H9 (cell line): ENCODE measurements at regions not wholly inside any gene's neighbourhood (a gene's known extent, or its start where the extent isn't known, plus 50 kb on each side); places are given as distances from the start of the nearest gene placed in this dataset.
"Not testable (repeated sequence)": the region's sequence is repeated elsewhere in the genome, so short reads cannot be mapped to it uniquely, and the experiment has no call there.

Experiments used
- DNase-seq: peaks from one replicate; pipeline ENCODE4 v3.0.0-alpha.2; 2017
- H2AFZ ChIP-seq: one replicate; pipeline ENCODE4 v1.6.1; 2013; ENCODE audit warnings: mild to moderate bottlenecking, low read length, control low read depth, moderate library complexity
- H2AK5ac ChIP-seq: 2 replicates; pipeline ENCODE4 v1.6.1; 2013; ENCODE audit warnings: low read length, control low read depth, mixed read lengths; ENCODE audit not compliant: insufficient read length
- H2BK120ac ChIP-seq: one replicate; pipeline ENCODE4 v1.6.1; 2013; ENCODE audit warnings: low read depth, mild to moderate bottlenecking, low read length, control low read depth, inconsistent platforms; ENCODE audit not compliant: poor library complexity, severe bottlenecking
- H2BK12ac ChIP-seq: 2 replicates; pipeline ENCODE4 v1.6.1; 2013; ENCODE audit warnings: low read length, control low read depth, mixed read lengths, low read depth; ENCODE audit not compliant: insufficient read length
- H2BK15ac ChIP-seq: 2 replicates; pipeline ENCODE4 v1.6.1; 2013; ENCODE audit warnings: low read depth, low read length, control low read depth
- H2BK20ac ChIP-seq: one replicate; pipeline ENCODE4 v1.6.1; 2013; ENCODE audit warnings: low read depth, mild to moderate bottlenecking, low read length, control low read depth, inconsistent platforms; ENCODE audit not compliant: poor library complexity, severe bottlenecking
- H2BK5ac ChIP-seq: 2 replicates; pipeline ENCODE4 v1.6.1; 2013; ENCODE audit warnings: low read length, control low read depth, mixed read lengths; ENCODE audit not compliant: insufficient read length
- H3K14ac ChIP-seq: 2 replicates; pipeline ENCODE4 v1.6.1; 2013; ENCODE audit warnings: low read length, control low read depth; ENCODE audit not compliant: insufficient read depth
- H3K18ac ChIP-seq: 2 replicates; pipeline ENCODE4 v1.6.1; 2013; ENCODE audit warnings: low read depth, mild to moderate bottlenecking, mixed read lengths, low read length, control low read depth; ENCODE audit not compliant: insufficient read length
- H3K23ac ChIP-seq: 2 replicates; pipeline ENCODE4 v1.6.1; 2013; ENCODE audit warnings: low read length, control low read depth, mixed read lengths, low read depth; ENCODE audit not compliant: insufficient read length
- H3K23me2 ChIP-seq: 2 replicates; pipeline ENCODE4 v1.6.1; 2013; ENCODE audit warnings: low read depth, mild to moderate bottlenecking, mixed read lengths, low read length, control low read depth; ENCODE audit not compliant: insufficient read length, poor library complexity, severe bottlenecking
- H3K27ac ChIP-seq: 2 replicates; pipeline ENCODE4 v1.5.1; 2013; ENCODE audit warnings: low read length, control low read depth, mixed read lengths, low read depth; ENCODE audit not compliant: insufficient read length
- H3K27me3 ChIP-seq: 2 replicates; pipeline ENCODE4 v1.6.1; 2013; ENCODE audit warnings: low read length, control low read depth, inconsistent platforms; ENCODE audit not compliant: insufficient read depth
- H3K4ac ChIP-seq: 2 replicates; pipeline ENCODE4 v1.6.1; 2013; ENCODE audit warnings: low read depth, mild to moderate bottlenecking, control low read depth, inconsistent platforms, low read length, moderate library complexity
- H3K4me1 ChIP-seq: 2 replicates; pipeline ENCODE4 v1.6.1; 2013; ENCODE audit warnings: low read length, control low read depth, inconsistent platforms; ENCODE audit not compliant: insufficient read depth
- H3K4me2 ChIP-seq: 2 replicates; pipeline ENCODE4 v1.6.1; 2013; ENCODE audit warnings: low read length, control low read depth, mixed read lengths; ENCODE audit not compliant: insufficient read length, insufficient read depth
- H3K56ac ChIP-seq: 2 replicates; pipeline ENCODE4 v1.6.1; 2013; ENCODE audit warnings: low read depth, mild to moderate bottlenecking, mixed read lengths, low read length, control low read depth; ENCODE audit not compliant: insufficient read length
- H3K79me1 ChIP-seq: 2 replicates; pipeline ENCODE4 v1.6.1; 2013; ENCODE audit warnings: low read depth, mild to moderate bottlenecking, moderate library complexity, low read length, control low read depth, inconsistent platforms; ENCODE audit not compliant: insufficient read depth, poor library complexity, severe bottlenecking
- H3K79me2 ChIP-seq: 2 replicates; pipeline ENCODE4 v1.6.1; 2013; ENCODE audit warnings: low read length, control low read depth, inconsistent platforms; ENCODE audit not compliant: insufficient read depth
- H3K9ac ChIP-seq: 2 replicates; pipeline ENCODE4 v1.6.1; 2013; ENCODE audit warnings: low read length, control low read depth, mixed read lengths; ENCODE audit not compliant: insufficient read length; ENCODE audit errors: extremely low read depth
- H3K9me3 ChIP-seq: one replicate; pipeline ENCODE4 v1.6.1; 2013; ENCODE audit warnings: low read depth, low read length, inconsistent platforms; ENCODE audit not compliant: control insufficient read depth
- H3T11ph ChIP-seq: one replicate; pipeline ENCODE4 v1.6.1; 2013; ENCODE audit warnings: mild to moderate bottlenecking, low read length, control low read depth, inconsistent platforms
- H4K20me1 ChIP-seq: one replicate; pipeline ENCODE4 v1.6.1; 2013; ENCODE audit not compliant: control insufficient read depth, insufficient read length, insufficient read depth
- H4K5ac ChIP-seq: 2 replicates; pipeline ENCODE4 v1.6.1; 2013; ENCODE audit warnings: low read depth, mild to moderate bottlenecking, mixed read lengths, low read length, control low read depth; ENCODE audit not compliant: insufficient read length
- H4K8ac ChIP-seq: replicated peaks from 2 replicates; pipeline ENCODE4 v1.6.1; 2013; ENCODE audit warnings: low read length, control low read depth, mixed read lengths, low read depth; ENCODE audit not compliant: insufficient read length
- H4K91ac ChIP-seq: 2 replicates; pipeline ENCODE4 v1.6.1; 2013; ENCODE audit warnings: low read depth, mild to moderate bottlenecking, moderate library complexity, mixed read lengths, low read length, control low read depth; ENCODE audit not compliant: insufficient read length
- H3K27ac Mint-ChIP-seq, 3 experiments: 2 replicates in 2 of 3; 3 replicates in 1 of 3; pipeline ENCODE4 v1.8.0; 2020 to 2021; ENCODE audit warnings: mixed read lengths in 3 of 3, mild to moderate bottlenecking in 1 of 3, moderate library complexity in 1 of 3
- H3K27me3 Mint-ChIP-seq: 2 replicates; pipeline ENCODE4 v1.8.0; 2021; ENCODE audit warnings: low read depth, mild to moderate bottlenecking, moderate library complexity, mixed read lengths
- H3K36me3 Mint-ChIP-seq, 3 experiments: 2 replicates in 2 of 3; 3 replicates in 1 of 3; pipeline ENCODE4 v1.8.0; 2020 to 2021; ENCODE audit warnings: low read depth in 3 of 3, mixed read lengths in 3 of 3; ENCODE audit not compliant: insufficient read depth in 1 of 3
- H3K4me1 Mint-ChIP-seq, 2 experiments: 2 replicates each; pipeline ENCODE4 v1.8.0; 2020; ENCODE audit warnings: mixed read lengths in 2 of 2
- H3K4me3 Mint-ChIP-seq, 2 experiments: 2 replicates in 1 of 2; 3 replicates in 1 of 2; pipeline ENCODE4 v1.8.0; 2020 to 2021; ENCODE audit warnings: mild to moderate bottlenecking in 2 of 2, mixed read lengths in 2 of 2, moderate library complexity in 1 of 2
- H3K9me3 Mint-ChIP-seq, 2 experiments: 2 replicates in 1 of 2; 3 replicates in 1 of 2; pipeline ENCODE4 v1.8.0; 2020; ENCODE audit warnings: mild to moderate bottlenecking in 2 of 2, mixed read lengths in 2 of 2, moderate library complexity in 1 of 2
- WGBS: extraction: QIAGEN DNeasy Blood & Tissue Kit; methylation state at CpG from one replicate; pipeline ENCODE4 v1.1.7; 2013; ENCODE audit warnings: missing lambda C conversion rate, low lambda C conversion rate, mixed read lengths; ENCODE audit not compliant: insufficient read length; ENCODE audit errors: extremely low coverage; 5-methylcytosine and 5-hydroxymethylcytosine counted together
- TF ChIP-seq, protein P1 (sequence below): fragments of 200-600 bp; sonication (generic); conservative IDR thresholded peaks from 3 replicates; pipeline ENCODE4 v1.8.0; 2021; ENCODE audit warnings: antibody characterized with exemption, mild to moderate bottlenecking

GRCh38 chr15:54789376-54789775 is 407.4 kb downstream of the RSL24D1 start:
- Histone ChIP-seq H3K14ac (no peak overlapping the region), H2BK20ac (no peak overlapping the region), H4K5ac (no peak overlapping the region), H3K79me2 (no peaks in the 10 kb centered on the region), H3K27ac (no peak overlapping the region), H4K8ac (no peak overlapping the region), H3K9me3 (no peaks in the 10 kb centered on the region), H3K4me1 (no peaks in the 10 kb centered on the region), H4K20me1 (no peaks in the 10 kb centered on the region), H3T11ph (no peak overlapping the region), H3K79me1 (no peaks in the 10 kb centered on the region), H3K23me2 (no peaks in the 10 kb centered on the region), H3K18ac (no peak overlapping the region), H3K27me3 (no peaks in the 10 kb centered on the region), H2AFZ (no peak overlapping the region), H3K9ac (no peak overlapping the region), H2BK5ac (no peak overlapping the region), H3K4ac (no peak overlapping the region), H4K91ac (no peak overlapping the region), H3K56ac (no peak overlapping the region), H2AK5ac (no peak overlapping the region), H2BK15ac (no peak overlapping the region), H2BK12ac (no peak overlapping the region), H3K4me2 (no peak overlapping the region), H3K23ac (no peak overlapping the region), H2BK120ac (no peak overlapping the region)
- H3K9me3 Mint-ChIP-seq = peaks cover 4 to 6% of the 10 kb centered on the region in 2 experiments; a peak in 3 of 5 replicates
- DNase-seq = no peak
- no peaks in the 10 kb centered on the region for H3K4me1 Mint-ChIP-seq
- H3K27ac Mint-ChIP-seq = no peak overlapping the region
- TF ChIP-seq, protein P1, sequence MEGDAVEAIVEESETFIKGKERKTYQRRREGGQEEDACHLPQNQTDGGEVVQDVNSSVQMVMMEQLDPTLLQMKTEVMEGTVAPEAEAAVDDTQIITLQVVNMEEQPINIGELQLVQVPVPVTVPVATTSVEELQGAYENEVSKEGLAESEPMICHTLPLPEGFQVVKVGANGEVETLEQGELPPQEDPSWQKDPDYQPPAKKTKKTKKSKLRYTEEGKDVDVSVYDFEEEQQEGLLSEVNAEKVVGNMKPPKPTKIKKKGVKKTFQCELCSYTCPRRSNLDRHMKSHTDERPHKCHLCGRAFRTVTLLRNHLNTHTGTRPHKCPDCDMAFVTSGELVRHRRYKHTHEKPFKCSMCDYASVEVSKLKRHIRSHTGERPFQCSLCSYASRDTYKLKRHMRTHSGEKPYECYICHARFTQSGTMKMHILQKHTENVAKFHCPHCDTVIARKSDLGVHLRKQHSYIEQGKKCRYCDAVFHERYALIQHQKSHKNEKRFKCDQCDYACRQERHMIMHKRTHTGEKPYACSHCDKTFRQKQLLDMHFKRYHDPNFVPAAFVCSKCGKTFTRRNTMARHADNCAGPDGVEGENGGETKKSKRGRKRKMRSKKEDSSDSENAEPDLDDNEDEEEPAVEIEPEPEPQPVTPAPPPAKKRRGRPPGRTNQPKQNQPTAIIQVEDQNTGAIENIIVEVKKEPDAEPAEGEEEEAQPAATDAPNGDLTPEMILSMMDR = no peak
- H3K36me3 Mint-ChIP-seq = peaks cover under 1 to 3% (median 2%) of the 10 kb centered on the region in 3 experiments; a peak in 3 of 7 replicates
- WGBS = no CpG with 5 or more reads among the region's 2 CpGs
- no peaks in the 10 kb centered on the region for H3K27me3 Mint-ChIP-seq
- no peak overlapping the region for H3K4me3 Mint-ChIP-seq

DNA sequence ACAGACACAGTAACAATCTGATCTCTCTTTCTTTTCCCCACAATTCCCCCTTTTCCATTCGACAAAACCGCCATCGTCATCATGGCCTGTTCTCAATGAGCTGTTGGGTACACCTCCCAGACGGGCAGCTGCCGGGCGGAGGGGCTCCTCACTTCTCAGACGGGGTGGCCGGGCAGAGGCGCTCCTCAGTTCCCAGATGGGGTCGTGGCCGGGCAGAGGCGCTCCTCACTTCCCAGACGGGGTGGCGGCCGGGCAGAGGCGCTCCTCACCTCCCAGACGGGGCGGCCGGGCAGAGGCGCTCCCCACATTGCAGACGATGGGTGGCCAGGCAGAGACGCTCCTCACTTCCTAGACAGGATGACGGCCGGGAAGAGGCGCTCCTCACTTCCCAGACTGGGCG is 415.5 kb downstream of the RSL24D1 start:
- not testable (repeated sequence) for H2BK15ac ChIP-seq, H3K56ac ChIP-seq, H4K91ac ChIP-seq, H2BK5ac ChIP-seq, H3K79me1 ChIP-seq, H3K27ac Mint-ChIP-seq, H2BK120ac ChIP-seq, H3K23me2 ChIP-seq, H3K9me3 ChIP-seq, H3K4me1 Mint-ChIP-seq, H4K8ac ChIP-seq, H2BK12ac ChIP-seq, H3K4me2 ChIP-seq, H3K18ac ChIP-seq, DNase-seq, H2AFZ ChIP-seq, H3K4ac ChIP-seq, H3K14ac ChIP-seq, H4K20me1 ChIP-seq, H3K27ac ChIP-seq, H3K27me3 ChIP-seq, H3K27me3 Mint-ChIP-seq, H3K79me2 ChIP-seq, H2BK20ac ChIP-seq, H3K9ac ChIP-seq, H3K4me1 ChIP-seq, H3T11ph ChIP-seq, H3K23ac ChIP-seq, H4K5ac ChIP-seq, H3K4me3 Mint-ChIP-seq, H2AK5ac ChIP-seq
- Mint-ChIP-seq H3K36me3 (peaks cover 6 to 20% (median 18%) of the 10 kb centered on the region in 3 experiments; a peak in 5 of 7 replicates), H3K9me3 (peaks cover 25 to 41% of the 10 kb centered on the region in 2 experiments)
- WGBS = no CpG with 5 or more reads among the region's 26 CpGs
